ENCODE measurements at regions not wholly inside any gene's neighbourhood (a gene's known extent, or its start where the extent isn't known, plus 50 kb on each side); places are given as distances from the start of the nearest gene placed in this dataset.

DNA sequence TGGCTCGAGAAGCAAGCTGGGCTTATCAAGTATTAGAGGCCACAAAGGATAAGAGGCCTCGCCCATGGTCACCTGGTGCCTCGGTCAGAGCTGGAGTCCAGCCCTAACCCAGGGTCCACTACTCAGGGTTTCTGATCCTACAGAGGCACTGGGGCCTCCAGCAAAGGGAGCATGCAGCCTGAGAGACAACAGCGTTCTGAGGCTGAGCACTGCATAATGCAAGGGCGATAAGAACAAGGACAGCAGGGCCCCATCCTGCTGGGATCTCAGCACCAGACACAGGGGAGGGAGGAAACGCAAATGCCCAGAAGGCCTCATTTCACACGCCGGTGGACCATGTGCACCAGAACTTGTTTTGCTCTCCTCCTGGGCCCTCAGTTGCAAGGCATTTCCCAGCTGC is 63.0 kb downstream of the C5orf15 start:
- DNase-seq (ENCODE audit: low read depth), result no peak

DNA sequence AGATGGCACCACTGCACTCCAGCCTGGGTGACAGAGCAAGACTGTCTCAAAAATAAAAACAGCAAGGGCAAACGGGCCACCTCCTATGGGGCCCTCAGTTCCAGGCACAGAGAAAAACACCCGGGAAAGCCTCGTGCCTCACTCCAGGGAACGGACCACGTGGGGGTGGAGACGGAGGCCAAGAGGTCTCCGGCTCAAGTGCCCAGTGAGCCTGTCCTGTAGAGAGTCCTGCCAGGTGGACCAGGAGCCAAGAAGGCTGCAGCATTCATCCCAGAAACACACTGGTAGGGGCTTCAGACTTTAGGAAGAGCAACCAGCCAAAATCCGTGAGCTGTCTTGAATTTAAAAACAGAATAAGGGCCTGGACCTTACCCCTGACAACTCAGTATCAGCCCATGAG is 63.8 kb downstream of the C5orf15 start:
- no peak for DNase-seq (ENCODE audit: low read depth)

DNA sequence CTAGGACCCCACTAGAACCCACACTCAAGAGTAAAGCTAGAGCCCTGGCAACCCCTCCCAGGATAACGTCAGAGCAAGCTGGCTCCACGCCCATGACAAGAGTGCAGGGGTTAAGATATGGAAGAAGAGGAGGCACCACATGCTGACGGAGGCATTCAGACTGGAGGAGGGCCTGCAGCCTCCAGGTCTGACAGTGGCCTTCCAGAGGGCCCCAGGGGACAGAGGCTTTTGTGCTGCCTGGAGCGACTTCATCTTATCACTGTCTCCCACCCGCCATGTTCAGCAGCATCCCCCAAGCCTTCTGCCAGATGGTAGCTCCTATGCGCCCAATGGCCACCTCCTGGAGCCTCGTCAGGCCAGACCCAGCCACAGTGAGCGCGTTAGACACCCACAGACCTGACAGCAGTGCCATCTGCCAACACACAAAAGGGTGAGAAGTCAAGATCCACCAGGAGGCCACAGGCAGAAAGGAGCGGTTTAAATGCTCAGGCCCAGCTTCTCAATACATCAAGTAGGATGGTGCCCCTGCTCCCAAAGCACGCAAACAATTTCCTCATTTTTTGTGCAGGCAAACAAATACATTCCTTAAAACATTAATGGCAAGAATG is 65.8 kb downstream of the C5orf15 start:
- no peak for DNase-seq (ENCODE audit: low read depth)

DNA sequence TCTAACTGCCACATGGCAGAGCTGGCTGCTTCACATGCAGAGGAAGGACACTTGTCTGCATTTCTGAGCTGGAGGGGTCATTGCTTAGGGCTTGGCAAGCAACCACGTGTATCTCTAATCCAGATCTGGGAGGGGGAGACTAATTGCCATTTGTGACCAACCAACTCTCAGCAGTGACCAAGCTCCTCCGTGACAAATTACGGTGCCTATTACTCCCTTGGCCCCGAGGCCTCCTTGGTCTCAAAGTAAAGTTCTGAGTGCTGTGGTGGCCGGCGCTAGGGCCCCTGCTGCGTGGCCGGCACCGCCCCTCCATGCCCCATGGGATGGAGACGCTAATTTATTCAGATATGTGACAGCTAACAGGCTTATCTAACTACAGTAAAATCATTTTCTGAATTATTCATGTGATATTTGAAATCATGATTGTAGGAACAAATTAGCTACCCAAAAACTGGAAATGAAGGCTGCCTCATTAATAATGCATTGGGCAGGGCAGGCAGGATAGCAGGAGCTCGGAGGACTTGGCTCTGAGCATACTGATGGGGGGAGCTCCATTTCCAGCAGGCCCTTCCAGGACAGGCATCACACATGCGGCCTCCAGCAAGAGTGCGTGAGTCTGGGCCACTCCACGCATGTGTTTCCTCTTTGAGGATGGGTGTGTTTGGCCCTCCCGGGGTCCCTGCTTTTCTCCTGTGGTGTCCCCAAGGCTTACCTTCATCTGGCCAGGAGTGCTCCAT is 67.7 kb downstream of the C5orf15 start:
- no peak for DNase-seq (ENCODE audit: low read depth)

DNA sequence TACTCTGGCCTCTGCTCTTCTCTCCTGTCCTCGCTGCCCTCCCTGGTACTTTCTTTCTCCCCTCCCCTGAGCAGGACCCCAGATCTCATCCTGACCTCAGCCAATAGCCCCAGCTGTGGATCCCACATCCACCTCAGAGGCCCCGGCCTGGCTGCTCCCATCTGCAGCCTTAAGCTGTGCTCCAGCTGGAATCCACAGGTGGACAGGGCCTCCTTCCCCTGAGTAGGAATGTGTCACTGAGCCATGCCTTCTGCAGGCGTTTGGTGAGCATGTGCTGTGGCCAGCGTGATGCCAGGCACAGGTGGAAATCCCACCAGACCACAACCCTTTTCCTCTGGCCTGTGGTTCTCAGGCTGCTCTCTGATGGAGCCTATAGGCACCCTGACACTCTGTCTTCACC is 68.9 kb downstream of the C5orf15 start:
- DNase-seq (ENCODE audit: low read depth), result no peak

DNA sequence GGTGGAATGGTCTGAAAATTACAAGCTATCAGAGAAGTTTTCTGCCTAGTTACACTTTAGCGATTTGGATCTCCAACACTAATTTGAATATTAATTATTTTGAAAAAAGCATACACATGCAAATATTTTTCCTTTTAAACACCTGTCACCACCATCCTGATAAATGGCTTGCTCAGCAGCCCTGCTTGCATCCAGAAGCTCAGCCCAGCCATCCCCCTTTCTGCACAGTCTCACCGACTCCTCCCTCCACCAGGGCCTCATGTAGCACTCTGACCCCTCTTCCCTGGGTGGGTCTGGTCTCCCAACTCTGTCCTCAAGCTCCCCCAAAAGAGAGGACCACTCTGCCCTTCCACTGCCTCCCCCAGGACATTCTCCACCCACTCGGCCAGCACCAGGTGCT is 70.0 kb downstream of the C5orf15 start:
- DNase-seq (ENCODE audit: low read depth), result no peak

DNA sequence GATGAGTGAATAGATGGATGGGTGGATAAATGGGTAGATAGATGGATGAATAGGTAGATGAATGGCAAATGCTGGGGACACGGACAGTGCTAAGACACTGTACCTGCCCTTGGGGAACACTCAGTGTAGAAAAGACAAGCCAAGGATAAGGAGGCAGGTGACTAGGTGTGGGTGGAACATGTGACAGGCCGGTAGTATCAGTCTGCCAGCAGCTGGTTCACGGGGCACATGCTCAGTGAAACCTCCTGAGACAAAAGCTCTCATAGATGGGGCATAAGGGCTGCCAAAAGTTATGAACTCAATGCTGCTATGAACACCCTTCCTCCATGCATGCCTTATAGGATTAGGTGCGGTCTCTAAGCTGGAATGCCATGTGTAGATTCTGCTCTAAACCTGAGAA is 71.0 kb downstream of the C5orf15 start:
- DNase-seq (ENCODE audit: low read depth), result no peak

DNA sequence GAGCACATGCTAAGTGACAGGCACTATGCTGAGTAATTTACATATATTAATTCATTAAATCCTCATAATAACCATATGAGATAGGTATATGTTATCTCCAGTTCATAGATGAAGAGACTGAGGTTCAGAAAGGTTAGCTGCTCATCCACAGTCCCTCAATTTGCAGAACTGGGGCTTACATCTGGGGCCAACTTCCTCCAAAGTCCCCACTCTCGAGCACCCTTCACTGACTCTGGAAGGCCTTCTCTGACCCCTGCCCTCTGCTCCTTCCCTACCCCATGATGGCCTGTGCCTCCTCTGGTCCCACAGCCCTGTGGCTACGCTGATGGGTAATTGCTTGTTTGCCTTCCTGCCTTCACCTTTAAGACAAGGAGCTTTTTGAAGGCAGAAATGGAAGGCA is 71.6 kb downstream of the C5orf15 start:
- no peak for DNase-seq (ENCODE audit: low read depth)

DNA sequence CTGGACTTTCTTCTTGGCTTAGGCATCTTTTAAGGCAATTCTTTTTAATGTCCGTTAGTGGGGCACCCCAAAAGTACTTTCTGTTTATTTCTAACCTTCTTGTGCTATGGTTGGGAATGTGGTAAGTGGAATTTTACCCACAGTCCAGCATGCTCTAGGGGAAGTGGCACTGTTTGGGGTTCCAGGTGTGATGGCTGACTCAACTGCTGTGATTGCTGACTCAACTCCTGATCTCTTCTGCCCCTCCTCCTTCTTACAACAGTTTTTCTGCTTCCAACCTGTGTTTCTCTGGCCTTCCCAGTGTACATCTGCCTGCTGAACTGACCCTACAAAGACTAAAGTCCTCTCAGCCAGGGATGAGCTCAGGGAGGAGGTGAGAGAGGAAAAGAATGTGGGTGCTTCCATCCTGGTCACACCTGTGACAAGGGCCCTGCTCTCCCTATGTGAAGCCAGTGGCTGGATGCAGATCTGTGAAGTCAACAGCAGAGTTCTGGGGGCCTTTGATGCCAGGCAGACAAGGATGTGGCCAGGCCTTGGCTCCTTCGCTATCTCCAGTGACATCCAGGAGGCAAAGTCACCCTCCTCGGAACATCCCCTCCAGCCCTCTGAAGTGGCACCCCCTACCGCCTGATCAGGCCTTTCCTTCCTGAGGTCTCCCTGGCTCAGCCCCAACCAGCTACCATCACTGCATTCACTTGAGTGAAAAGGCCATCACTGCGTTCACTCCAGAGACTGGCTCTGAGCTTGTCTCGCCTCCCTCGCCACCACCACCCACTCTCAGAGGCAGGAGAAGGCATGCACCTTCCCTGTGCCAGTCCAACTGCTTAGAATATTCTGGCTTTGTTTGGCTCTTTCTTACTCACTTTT is 72.2 kb downstream of the C5orf15 start:
- DNase-seq (ENCODE audit: low read depth), result no peak

DNA sequence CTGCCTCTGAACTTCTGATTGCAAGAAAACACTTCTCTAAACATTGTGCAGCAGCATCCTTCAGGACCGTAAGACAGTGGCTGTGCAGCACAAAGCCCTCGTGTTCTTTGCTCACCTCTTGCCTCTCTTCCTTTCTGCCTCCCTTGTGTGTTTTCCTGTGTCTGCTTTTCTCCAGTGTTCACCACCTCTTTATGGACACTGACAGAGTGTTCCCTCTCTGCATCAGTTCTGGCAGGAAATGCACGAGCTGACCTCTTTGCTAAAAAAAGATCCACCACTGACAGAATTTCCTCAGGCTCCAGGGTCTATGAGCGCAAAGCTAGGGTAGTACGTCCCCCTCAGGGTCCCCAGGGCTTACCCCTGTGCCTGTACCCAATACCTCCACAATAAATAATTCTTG is 74.3 kb downstream of the C5orf15 start:
- no peak for DNase-seq (ENCODE audit: low read depth)

DNA sequence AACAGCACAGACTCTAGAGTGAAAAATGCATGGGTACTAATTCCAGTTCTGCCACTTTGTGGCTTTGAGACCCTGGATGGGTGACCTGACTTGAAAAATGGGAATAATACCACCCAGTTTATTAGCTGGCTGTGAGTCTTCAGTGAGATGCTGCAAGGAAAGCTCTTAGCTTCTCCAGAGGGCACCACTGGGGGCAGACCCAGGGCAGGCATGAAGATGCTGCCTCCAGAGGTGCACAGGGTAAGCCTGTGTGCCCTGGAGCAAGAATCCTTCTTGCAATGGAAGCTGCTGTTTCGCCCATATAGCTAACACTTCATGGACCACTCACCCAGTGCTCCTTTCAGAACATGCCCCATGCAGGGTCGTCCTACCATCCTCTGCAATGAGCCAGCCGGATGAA is 75.7 kb downstream of the C5orf15 start:
- no peak for DNase-seq (ENCODE audit: low read depth)

DNA sequence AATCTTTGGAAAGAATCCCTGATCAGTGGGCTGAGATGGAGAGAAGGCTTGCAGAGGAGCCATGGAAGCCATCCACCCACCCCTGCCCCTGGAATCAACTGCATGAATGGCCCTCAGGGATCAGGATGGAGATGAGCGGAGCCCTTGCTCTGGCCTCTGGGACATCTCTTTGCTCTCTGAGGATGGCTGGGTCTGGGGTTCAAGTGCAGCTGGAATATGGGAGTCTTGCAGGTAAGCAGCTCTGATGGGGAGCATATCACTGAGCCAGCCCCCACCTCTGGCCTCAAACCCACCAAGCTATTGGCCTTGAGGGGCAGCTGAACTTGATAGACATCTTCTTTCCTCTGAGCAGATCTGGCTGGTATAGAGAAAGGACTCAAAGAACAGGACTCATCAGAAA is 76.1 kb downstream of the C5orf15 start:
- no peak for DNase-seq (ENCODE audit: low read depth)

DNA sequence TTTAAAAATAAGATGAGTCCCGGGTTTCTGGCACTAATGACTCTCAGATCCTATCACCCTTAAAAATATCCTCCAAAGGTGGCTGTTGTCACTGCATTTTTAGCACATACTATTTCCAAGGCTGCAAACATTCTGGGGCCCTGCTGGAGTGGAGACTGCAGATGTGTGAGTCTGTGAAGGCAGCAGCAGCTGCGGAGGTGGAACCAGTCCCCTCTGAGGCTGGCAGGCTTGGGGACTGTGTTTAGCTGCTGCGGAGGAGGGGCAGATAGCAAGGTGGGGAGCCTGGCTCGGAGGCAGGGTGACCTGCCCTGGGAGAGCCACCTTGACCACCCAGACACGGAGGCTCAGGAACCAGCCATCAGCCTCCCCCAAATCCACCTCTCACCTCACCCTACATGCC is 77.0 kb downstream of the C5orf15 start:
- DNase-seq (ENCODE audit: low read depth), result no peak

DNA sequence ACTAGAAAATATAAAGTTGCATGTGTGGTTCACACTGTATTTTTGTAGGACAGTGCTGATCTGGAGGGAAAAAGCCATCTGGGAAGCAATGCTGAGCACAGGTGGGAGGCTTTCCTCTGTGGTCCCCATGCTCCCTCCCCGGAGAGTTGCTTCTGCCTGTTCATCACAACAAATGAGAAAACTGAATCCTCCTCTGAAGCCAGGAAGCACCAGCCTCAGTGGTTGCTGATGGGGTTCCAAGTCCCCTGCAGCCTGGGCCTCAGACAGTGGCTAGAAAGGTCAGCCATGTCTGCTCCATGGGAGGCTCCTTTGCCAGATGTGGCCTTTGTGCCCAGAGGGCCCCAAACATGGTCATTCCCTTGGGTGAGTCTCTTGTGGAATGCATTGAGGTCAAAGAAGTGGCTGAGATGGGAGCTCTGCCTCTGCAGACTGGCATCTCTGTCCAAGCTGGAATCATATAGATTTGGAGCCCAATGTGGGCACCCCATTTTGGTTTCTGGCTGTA is 77.6 kb downstream of the C5orf15 start:
- no peak for DNase-seq (ENCODE audit: low read depth)

DNA sequence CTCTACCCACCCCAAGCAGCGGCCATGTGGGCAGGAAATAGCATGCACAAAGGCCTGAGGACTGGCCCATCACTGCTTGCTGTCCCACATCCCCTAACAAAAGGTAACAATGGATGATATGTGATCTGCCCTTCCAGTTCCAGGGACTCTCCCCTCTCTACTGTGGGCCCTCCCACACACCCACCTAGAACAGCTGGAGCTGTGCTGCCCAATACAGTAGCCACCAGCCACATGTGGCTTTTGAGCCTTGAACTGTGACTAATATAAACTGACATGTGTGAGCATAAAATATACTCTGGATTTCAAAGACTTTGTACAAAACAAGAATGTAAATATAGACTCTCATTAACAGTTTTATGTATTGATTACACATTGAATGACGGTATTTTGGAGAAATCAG is 78.1 kb downstream of the C5orf15 start:
- no peak for DNase-seq (ENCODE audit: low read depth)

DNA sequence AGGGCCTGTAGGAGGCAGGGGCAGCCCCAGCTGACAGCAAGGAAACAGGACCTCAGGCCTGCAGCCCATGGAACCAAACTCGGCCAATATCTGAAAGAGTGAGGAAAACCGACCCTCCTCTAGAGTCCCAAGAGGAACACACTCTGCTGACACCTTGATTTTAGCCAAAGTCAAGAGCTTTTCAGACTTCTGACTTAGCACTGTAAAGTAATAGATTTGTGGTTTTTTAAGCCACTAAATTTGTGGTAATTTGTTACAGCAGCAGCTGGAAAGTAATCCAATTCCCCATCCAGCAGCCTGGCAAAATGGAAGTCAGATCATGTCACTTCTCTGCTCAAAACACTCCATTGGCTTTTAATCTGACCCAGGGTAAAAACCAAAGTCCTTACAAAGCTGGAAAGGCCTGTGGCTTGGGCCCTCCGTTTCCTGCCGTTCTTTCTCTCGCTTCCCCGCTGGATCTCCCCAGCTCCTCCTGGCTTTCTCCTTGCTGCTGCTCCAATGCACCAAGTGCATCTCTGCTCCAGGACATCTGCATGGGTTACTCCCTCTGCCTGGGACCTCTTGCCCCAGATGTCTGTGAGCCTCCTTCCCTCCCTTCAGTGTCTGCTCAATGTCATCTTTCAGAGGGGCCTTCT is 79.0 kb downstream of the C5orf15 start:
- no peak for DNase-seq (ENCODE audit: low read depth)

DNA sequence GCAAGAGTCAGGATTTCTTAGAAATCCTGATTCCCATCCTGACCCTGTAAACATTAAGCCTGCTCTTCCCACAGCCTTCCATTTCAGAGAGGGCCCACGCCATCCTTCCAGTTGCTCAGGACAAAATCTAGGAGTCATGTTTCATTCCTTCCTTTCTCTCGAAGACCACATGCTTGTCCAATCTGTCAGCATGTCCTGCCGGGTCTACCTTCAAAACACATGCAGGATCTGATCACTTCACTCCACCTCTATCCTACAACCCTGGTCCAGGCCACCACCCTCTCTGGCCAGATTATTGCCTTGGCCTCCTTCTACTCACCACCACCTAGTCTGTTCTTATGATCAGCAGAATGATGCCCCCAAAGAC is 79.8 kb downstream of the C5orf15 start:
- no peak for DNase-seq (ENCODE audit: low read depth)

DNA sequence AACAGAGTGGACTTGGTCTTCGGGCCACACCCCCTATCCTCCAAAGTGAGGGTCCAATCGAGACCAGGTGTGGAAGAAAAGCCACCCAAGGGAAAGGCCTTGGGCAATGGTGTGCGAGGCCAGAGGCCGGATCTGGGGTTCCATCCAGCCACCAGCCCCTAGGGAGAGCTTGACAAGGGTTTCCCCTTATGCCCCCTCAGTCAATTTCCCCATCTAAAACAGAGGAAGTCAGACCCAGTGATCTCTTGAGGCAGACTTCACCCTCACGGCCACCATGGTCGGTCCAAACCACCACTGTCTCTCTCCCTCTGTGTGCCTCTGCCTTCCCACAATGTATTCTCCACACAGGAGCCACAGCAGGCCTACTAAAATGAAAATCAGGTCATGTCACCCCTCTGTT is 82.9 kb downstream of the C5orf15 start:
- no peak for DNase-seq (ENCODE audit: low read depth)

DNA sequence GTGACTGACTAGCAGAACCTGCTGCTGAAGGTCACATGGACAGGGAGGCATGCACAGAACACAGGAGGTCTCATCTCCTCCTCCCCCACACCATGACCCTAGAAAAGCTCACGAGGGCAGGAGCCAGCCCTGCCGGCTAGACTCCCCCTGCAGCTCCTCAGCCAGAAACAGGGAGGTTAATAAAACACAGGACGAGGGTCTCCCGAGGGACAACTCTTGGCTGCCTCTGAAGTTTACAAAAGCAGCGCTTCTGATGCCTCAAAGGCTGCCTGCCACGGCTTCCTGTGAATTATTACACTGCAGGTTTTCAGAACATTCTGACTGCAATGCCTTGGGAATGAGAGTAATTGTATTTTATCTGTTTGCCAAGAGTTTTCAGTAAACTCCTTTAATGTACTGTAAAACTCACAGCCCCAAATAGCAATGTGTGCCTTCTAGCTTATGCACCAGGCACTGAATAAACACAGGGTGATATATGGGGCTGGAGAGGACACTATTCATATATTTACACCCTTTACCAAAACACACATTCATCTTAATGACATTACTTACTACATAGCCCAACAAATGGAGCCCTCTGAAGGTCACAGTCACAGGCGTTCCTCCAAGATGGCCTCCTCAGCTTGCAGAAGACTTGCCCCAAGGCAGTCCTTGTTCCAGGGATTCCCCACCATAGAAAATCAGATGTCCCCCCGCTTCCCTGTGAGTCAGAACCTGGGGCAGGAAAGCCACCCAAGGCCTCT is 83.7 kb downstream of the C5orf15 start:
- DNase-seq (ENCODE audit: low read depth), result no peak

DNA sequence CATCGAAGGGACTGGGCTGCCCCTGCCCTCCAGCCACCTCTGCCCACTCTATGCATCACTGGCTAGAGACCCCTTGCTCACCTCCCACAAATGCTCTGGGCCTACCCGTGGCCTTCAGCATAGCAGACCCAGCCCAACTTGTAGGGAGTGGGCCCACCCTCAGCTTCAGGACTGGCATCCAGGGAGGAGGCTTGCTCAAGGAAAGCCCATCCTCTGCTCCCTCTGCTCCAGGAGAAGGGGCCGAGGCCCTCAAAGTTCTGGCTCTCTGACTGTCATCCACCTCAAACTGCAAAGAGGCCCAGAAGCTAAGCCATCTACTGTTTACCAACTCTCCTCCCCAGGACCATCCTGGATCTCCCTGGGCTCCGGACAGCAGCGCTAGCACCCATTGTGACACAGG is 84.5 kb downstream of the C5orf15 start:
- DNase-seq (ENCODE audit: low read depth), result no peak

DNA sequence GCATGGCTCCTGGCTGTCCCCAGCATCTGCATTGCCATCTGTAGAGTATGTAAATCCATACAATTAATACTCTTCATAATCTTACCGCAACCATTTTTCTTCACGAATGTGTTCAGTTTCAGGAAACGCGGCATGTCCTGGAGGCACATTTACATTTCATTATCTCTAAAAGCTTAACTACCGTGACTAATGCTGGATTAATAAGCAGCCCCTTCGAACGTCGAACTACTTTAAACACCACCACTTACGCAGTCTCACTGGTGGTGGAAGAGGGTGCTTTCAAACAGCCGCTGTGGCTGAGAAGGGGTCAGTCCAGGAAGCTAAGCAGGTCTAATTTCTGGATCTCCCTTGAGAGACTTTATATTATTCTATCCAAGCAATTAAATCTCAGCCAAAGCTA is 85.6 kb downstream of the C5orf15 start:
- DNase-seq (ENCODE audit: low read depth), result no peak

DNA sequence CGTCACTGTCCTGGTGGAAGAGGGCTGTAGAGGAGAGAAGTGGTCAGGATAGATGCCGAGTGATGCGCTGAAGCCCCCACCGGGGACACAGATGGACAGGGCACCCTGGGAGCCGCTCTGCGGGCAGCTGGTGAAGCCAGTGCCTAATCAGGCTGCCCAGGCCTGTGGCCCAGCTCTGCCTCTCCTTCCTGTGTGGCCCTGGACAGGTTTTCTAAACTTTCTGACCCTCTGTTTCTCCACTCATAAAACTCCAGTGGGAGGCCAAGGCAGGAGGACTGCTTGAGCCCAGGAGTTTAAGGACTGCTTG is 86.1 kb downstream of the C5orf15 start:
- DNase-seq (ENCODE audit: low read depth), result no peak
